Ishikawa (cell line): ENCODE measurements at regions not wholly inside any gene's neighbourhood (a gene's known extent, or its start where the extent isn't known, plus 50 kb on each side); places are given as distances from the start of the nearest gene placed in this dataset.
A peak's percentile ranks its signal among the peaks of the same experiment; 100 is the strongest.

Experiments used
- CEBPB ChIP-seq: IDR thresholded peaks from 2 replicates; pipeline ENCODE4 v1.6.1; 2012
- CREB1 ChIP-seq: IDR thresholded peaks from 2 replicates; pipeline ENCODE4 v1.6.1; 2012; ENCODE audit warnings: low read depth
- EGR1 ChIP-seq: IDR thresholded peaks from 2 replicates; pipeline ENCODE4 v1.6.1; 2012
- EP300 ChIP-seq: IDR thresholded peaks from 2 replicates; pipeline ENCODE4 v1.6.1; 2012; ENCODE audit warnings: borderline replicate concordance
- FOXM1 ChIP-seq: IDR thresholded peaks from 2 replicates; pipeline ENCODE4 v1.6.1; 2012; ENCODE audit warnings: low read depth, borderline replicate concordance
- MAX ChIP-seq: IDR thresholded peaks from 2 replicates; pipeline ENCODE4 v1.6.1; 2012
- NFIC ChIP-seq: IDR thresholded peaks from 2 replicates; pipeline ENCODE4 v1.6.1; 2012
- RAD21 ChIP-seq: IDR thresholded peaks from 2 replicates; pipeline ENCODE4 v1.6.1; 2012; ENCODE audit warnings: low read depth
- REST ChIP-seq: IDR thresholded peaks from 2 replicates; pipeline ENCODE4 v1.6.1; 2012; ENCODE audit warnings: low read depth, mild to moderate bottlenecking
- TAF1 ChIP-seq: IDR thresholded peaks from 2 replicates; pipeline ENCODE4 v1.6.1; 2012; ENCODE audit warnings: low read depth, mild to moderate bottlenecking
- TCF12 ChIP-seq: IDR thresholded peaks from 2 replicates; pipeline ENCODE4 v1.6.1; 2012; ENCODE audit warnings: low read depth
- TEAD4 ChIP-seq: IDR thresholded peaks from 2 replicates; pipeline ENCODE4 v1.6.1; 2012
- YY1 ChIP-seq: IDR thresholded peaks from 2 replicates; pipeline ENCODE4 v1.6.1; 2012; ENCODE audit warnings: low read depth
- ZBTB7A ChIP-seq: IDR thresholded peaks from 2 replicates; pipeline ENCODE4 v1.6.1; 2012; ENCODE audit warnings: low read depth
- TF ChIP-seq, protein P1 (sequence below): IDR thresholded peaks from 2 replicates; pipeline ENCODE4 v1.6.1; 2012

DNA sequence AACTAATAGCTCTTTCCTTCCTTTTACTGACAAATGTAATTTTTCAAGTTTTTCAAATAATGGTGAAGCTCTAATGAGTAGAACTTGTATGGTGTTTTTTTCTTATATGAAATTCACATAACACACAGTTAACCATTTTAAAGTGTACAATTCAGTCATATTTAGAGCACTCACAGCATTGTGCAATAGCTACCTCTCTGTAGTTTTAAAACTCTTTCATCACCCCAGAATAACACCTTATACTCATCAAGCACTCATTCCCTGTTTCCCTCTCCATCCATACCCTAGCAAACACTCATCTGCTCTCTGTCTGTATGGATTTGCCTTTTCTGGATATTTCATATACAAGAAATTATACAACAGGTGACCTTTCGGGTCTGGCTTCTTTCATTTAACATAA lies 207.9 kb upstream of the SLC38A2 start:
- 0 out of 2 replicates have a peak, but pooled peaks have one; percentile 30 for TF ChIP-seq CEBPB
- no peak for TF ChIP-seq YY1
- no peak for TF ChIP-seq CREB1
- no peak for TF ChIP-seq EGR1

GRCh38 chr12:46579474-46579873 lies 206.9 kb upstream of the SLC38A2 start:
- TF ChIP-seq ZBTB7A, result no peak
- TF ChIP-seq EGR1, result no peak
- TF ChIP-seq, protein P1, sequence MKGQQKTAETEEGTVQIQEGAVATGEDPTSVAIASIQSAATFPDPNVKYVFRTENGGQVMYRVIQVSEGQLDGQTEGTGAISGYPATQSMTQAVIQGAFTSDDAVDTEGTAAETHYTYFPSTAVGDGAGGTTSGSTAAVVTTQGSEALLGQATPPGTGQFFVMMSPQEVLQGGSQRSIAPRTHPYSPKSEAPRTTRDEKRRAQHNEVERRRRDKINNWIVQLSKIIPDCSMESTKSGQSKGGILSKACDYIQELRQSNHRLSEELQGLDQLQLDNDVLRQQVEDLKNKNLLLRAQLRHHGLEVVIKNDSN, result no peak
- no peak for TF ChIP-seq TAF1
- TF ChIP-seq TEAD4, result no peak
- TF ChIP-seq YY1, result no peak
- TF ChIP-seq NFIC, result no peak
- no peak for TF ChIP-seq RAD21
- TF ChIP-seq CREB1, result no peak
- TF ChIP-seq CEBPB, result no peak
- no peak for TF ChIP-seq TCF12
- TF ChIP-seq FOXM1, result no peak

GRCh38 chr12:46578190-46578982 lies 205.8 kb upstream of the SLC38A2 start:
- no peak for TF ChIP-seq EP300
- no peak for TF ChIP-seq MAX
- TF ChIP-seq CREB1, result no peak
- no peak for TF ChIP-seq CEBPB
- TF ChIP-seq RAD21, result no peak
- no peak for TF ChIP-seq YY1
- no peak for TF ChIP-seq TEAD4
- TF ChIP-seq FOXM1, result no peak
- no peak for TF ChIP-seq NFIC
- TF ChIP-seq TAF1, result no peak
- no peak for TF ChIP-seq TCF12
- TF ChIP-seq EGR1, result no peak
- TF ChIP-seq ZBTB7A, result no peak
- TF ChIP-seq REST, result no peak
- TF ChIP-seq, protein P1, result no peak

DNA sequence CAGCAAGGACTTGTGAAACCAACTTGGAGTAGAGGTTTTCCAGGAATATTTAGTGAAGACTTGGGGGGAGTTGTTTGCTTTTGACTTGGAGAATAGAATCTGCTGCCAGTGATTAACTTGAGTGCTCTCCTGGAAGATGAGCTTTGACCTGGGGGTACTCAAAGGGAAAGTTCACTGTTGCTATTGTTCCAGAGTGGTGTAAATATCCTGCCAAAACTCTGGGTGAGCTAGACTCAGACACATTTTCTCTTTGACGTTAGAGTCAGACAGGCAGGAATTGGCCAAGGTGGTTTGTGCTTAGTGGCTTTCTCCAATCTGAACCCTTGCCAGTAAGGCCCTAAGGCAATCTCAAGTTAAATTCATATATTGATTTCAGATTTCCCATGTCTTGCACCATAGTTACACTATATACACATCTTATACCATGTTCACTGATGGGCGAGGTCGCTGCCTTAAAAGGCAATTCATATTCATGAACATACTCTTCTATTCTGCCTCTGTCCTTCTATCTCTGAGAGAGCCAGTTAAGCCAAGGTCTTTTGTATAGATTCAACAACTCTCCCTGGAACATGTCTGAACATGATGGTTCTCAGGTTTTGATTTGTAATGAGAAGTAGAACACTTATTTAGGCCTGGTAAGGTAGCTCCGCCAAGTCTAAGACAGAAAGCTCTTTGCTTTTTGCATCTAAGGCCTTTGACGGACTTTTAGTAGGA lies 204.6 kb upstream of the SLC38A2 start:
- TF ChIP-seq MAX (no peak), CREB1 (no peak)

DNA sequence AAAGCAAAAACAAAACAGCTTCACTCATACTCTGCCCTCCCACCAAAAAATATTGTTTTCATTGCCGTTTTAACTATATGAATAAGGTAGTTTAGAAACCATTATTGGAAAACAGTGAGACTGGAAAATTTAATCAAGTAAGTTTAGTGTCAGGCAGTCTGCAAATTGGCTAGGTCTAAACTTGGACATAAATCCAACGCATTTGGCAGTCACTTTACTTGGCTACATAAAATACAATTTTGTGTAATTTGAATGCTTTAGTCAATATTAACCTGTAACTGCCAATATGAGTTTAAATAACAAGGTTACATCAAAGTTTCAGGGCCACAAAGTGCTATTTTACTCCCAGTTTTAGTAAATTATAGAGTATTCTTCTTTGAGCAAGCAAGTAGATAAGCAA lies 202.3 kb upstream of the SLC38A2 start:
- TF ChIP-seq TCF12 (no peak), ZBTB7A (no peak), EP300 (no peak), REST (no peak), TEAD4 (no peak), CREB1 (no peak), RAD21 (no peak), YY1 (no peak), CEBPB (no peak)

GRCh38 chr12:46573347-46573658 lies 200.7 kb upstream of the SLC38A2 start:
- TF ChIP-seq RAD21 (no peak), ZBTB7A (no peak), NFIC (no peak), TCF12 (no peak), REST (no peak), FOXM1 (no peak), TAF1 (no peak)
- TF ChIP-seq, protein P1, result no peak
